ENCODE measurements at regions not wholly inside any gene's neighbourhood (a gene's known extent, or its start where the extent isn't known, plus 50 kb on each side); places are given as distances from the start of the nearest gene placed in this dataset.

- Histone ChIP-seq H4K20me1 (ENCODE audit: insufficient read depth, low read length) (no peaks in the 10 kb centered on the region), H3K36me3 (replicated peaks in 1 of 2; ENCODE audit: control insufficient read depth in 1 of 2, insufficient read depth in 2 of 2, low read length in 2 of 2) (no peaks in the 10 kb centered on the region), H3K4me1 (ENCODE audit: control insufficient read depth in 1 of 2, insufficient read depth in 2 of 2, low read length in 2 of 2) (no peaks in the 10 kb centered on the region), H3K27me3 (ENCODE audit: control insufficient read depth in 2 of 2, insufficient read depth in 2 of 2, low read length in 2 of 2) (no peaks in the 10 kb centered on the region), H3K4me3 (replicated peaks in 1 of 3; ENCODE audit: low read depth in 2 of 3, low read length in 3 of 3) (no peak overlapping the region), H3K27ac (ENCODE audit: low read depth in 1 of 2, low read length in 2 of 2) (no peak overlapping the region), H3K9me3 (replicated peaks in 1 of 2; ENCODE audit: control insufficient read depth in 1 of 2, insufficient read depth in 1 of 2, low read length in 2 of 2) (no peaks in the 10 kb centered on the region), H3K4me2 (replicated peaks; ENCODE audit: extremely low read depth, low read length, poor library complexity, severe bottlenecking) (no peak overlapping the region), H2AFZ (ENCODE audit: insufficient read depth, low read depth, low read length, poor library complexity, severe bottlenecking) (no peak overlapping the region), H3K9ac (ENCODE audit: insufficient read depth, low read length, poor library complexity, severe bottlenecking) (no peak overlapping the region), H3K79me2 (ENCODE audit: insufficient read depth, low read length) (no peaks in the 10 kb centered on the region)
- no peak overlapping the region for H3K4me3 Mint-ChIP-seq
- H3K9me3 Mint-ChIP-seq = peaks cover 0 to 2% (median 0%) of the 10 kb centered on the region in 7 donors
- no peaks in the 10 kb centered on the region for H3K36me3 Mint-ChIP-seq
- intact Hi-C loops (cut with micrococcal nuclease) = no loop called here
- H3K27ac Mint-ChIP-seq = no peak overlapping the region
- no peaks in the 10 kb centered on the region for H3K27me3 Mint-ChIP-seq (ENCODE audit: low read depth in 3 of 3)
- no peak for DNase-seq
- TF ChIP-seq CTCF (IDR thresholded peaks at IDR 0.05) = no peak
- no peaks in the 10 kb centered on the region for H3K4me1 Mint-ChIP-seq
- no CpG with 5 or more reads among the region's 2 CpGs for WGBS (ENCODE audit: insufficient coverage)
Observed at GRCh38 chr7:125678771-125679170, 749.1 kb upstream of the POT1 start.

GRCh38 chr7:125675640-125676039 is 746.0 kb upstream of the POT1 start:
- H3K4me3 Mint-ChIP-seq = no peak overlapping the region
- H3K9me3 Mint-ChIP-seq = peaks cover 0 to 4% (median 0%) of the 10 kb centered on the region in 7 donors
- H4K20me1 ChIP-seq (ENCODE audit: insufficient read depth, low read length) = no peaks in the 10 kb centered on the region
- H3K27ac ChIP-seq (ENCODE audit: low read depth in 1 of 2, low read length in 2 of 2) = no peak overlapping the region
- DNase-seq = no peak
- H3K27me3 ChIP-seq (ENCODE audit: control insufficient read depth in 2 of 2, insufficient read depth in 2 of 2, low read length in 2 of 2) = no peaks in the 10 kb centered on the region
- H3K9ac ChIP-seq (ENCODE audit: insufficient read depth, low read length, poor library complexity, severe bottlenecking) = no peak overlapping the region
- H3K9me3 ChIP-seq (replicated peaks in 1 of 2; ENCODE audit: control insufficient read depth in 1 of 2, insufficient read depth in 1 of 2, low read length in 2 of 2) = no peaks in the 10 kb centered on the region
- H3K4me2 ChIP-seq (replicated peaks; ENCODE audit: extremely low read depth, low read length, poor library complexity, severe bottlenecking) = no peak overlapping the region
- no peaks in the 10 kb centered on the region for H3K79me2 ChIP-seq (ENCODE audit: insufficient read depth, low read length)
- H2AFZ ChIP-seq (ENCODE audit: insufficient read depth, low read depth, low read length, poor library complexity, severe bottlenecking) = no peak overlapping the region
- intact Hi-C loops (cut with micrococcal nuclease) = no loop called here
- no peak overlapping the region for H3K27ac Mint-ChIP-seq
- peaks cover 0 to 1% (median 0%) of the 10 kb centered on the region in 3 donors for H3K27me3 Mint-ChIP-seq (ENCODE audit: low read depth in 3 of 3)
- no peaks in the 10 kb centered on the region for H3K36me3 Mint-ChIP-seq
- 0% methylated on average over 1 of the region's 2 CpGs for WGBS (ENCODE audit: insufficient coverage)
- H3K4me1 ChIP-seq (ENCODE audit: control insufficient read depth in 1 of 2, insufficient read depth in 2 of 2, low read length in 2 of 2) = no peaks in the 10 kb centered on the region
- TF ChIP-seq CTCF (IDR thresholded peaks at IDR 0.05) = no peak
- H3K4me3 ChIP-seq (replicated peaks in 1 of 3; ENCODE audit: low read depth in 2 of 3, low read length in 3 of 3) = no peak overlapping the region
- no peaks in the 10 kb centered on the region for H3K4me1 Mint-ChIP-seq
- H3K36me3 ChIP-seq (replicated peaks in 1 of 2; ENCODE audit: control insufficient read depth in 1 of 2, insufficient read depth in 2 of 2, low read length in 2 of 2) = no peaks in the 10 kb centered on the region

Data from CD14-positive monocyte (primary cell).